Astrocyte (in vitro differentiated cells and primary cell): ENCODE measurements at regions not wholly inside any gene's neighbourhood (a gene's known extent, or its start where the extent isn't known, plus 50 kb on each side); places are given as distances from the start of the nearest gene placed in this dataset.

ENCODE experiments used
- DNase-seq: peaks from one replicate; pipeline ENCODE4 v3.0.0-alpha.2; 2010; ENCODE audit warnings: low read depth
- FAIRE-seq: peaks from 2 replicates; lab custom pipeline; 2011; peaks lifted over from hg19 to GRCh38; lab: Jason Lieb, UNC
- H2AFZ ChIP-seq: 2 replicates; pipeline ENCODE4 v1.6.0; 2012; ENCODE audit warnings: low read depth, low read length, inconsistent platforms
- H3K27ac ChIP-seq: 2 replicates; pipeline ENCODE4 v1.5.1; 2011; ENCODE audit warnings: low read depth, low read length, inconsistent platforms
- H3K27me3 ChIP-seq: 2 replicates; pipeline ENCODE4 v1.6.0; 2011; ENCODE audit warnings: low read length, inconsistent platforms; ENCODE audit not compliant: insufficient read depth
- H3K36me3 ChIP-seq: 2 replicates; pipeline ENCODE4 v1.5.1; 2011; ENCODE audit warnings: low read length, inconsistent platforms; ENCODE audit not compliant: insufficient read depth
- H3K4me1 ChIP-seq: 2 replicates; pipeline ENCODE4 v1.5.1; 2011; ENCODE audit warnings: low read length, inconsistent platforms; ENCODE audit not compliant: insufficient read depth
- H3K4me2 ChIP-seq: 2 replicates; pipeline ENCODE4 v1.6.0; 2012; ENCODE audit warnings: low read length, inconsistent platforms
- H3K4me3 ChIP-seq: 2 replicates; pipeline ENCODE4 v1.5.1; 2011; ENCODE audit warnings: low read depth, mild to moderate bottlenecking, low read length, inconsistent platforms; ENCODE audit not compliant: insufficient read depth
- H3K79me2 ChIP-seq: 2 replicates; pipeline ENCODE4 v1.6.0; 2012; ENCODE audit warnings: mild to moderate bottlenecking, low read length, inconsistent platforms; ENCODE audit not compliant: insufficient read depth
- H3K9ac ChIP-seq: 2 replicates; pipeline ENCODE4 v1.6.0; 2012; ENCODE audit warnings: mild to moderate bottlenecking, low read length, inconsistent platforms
- H3K9me3 ChIP-seq: 2 replicates; pipeline ENCODE4 v1.5.1; 2012; ENCODE audit warnings: low read depth, mild to moderate bottlenecking, low read length, inconsistent platforms; ENCODE audit not compliant: insufficient read depth
- H4K20me1 ChIP-seq: 2 replicates; pipeline ENCODE4 v1.6.0; 2012; ENCODE audit warnings: low read length, inconsistent platforms; ENCODE audit not compliant: insufficient read depth
- H3K27ac Mint-ChIP-seq: one replicate; pipeline ENCODE4 v1.8.0; 2021; ENCODE audit warnings: mild to moderate bottlenecking, mixed read lengths; ENCODE audit not compliant: unreplicated experiment
- H3K27me3 Mint-ChIP-seq: one replicate; pipeline ENCODE4 v1.8.0; 2021; ENCODE audit warnings: low read depth, mixed read lengths; ENCODE audit not compliant: unreplicated experiment
- H3K36me3 Mint-ChIP-seq: one replicate; pipeline ENCODE4 v1.8.0; 2021; ENCODE audit warnings: low read depth, mixed read lengths; ENCODE audit not compliant: unreplicated experiment
- H3K4me1 Mint-ChIP-seq: one replicate; pipeline ENCODE4 v1.8.0; 2021; ENCODE audit warnings: low read depth, mixed read lengths; ENCODE audit not compliant: unreplicated experiment
- H3K4me3 Mint-ChIP-seq: one replicate; pipeline ENCODE4 v1.8.0; 2021; ENCODE audit warnings: mild to moderate bottlenecking, moderate library complexity, mixed read lengths; ENCODE audit not compliant: unreplicated experiment
- H3K9me3 Mint-ChIP-seq: one replicate; pipeline ENCODE4 v1.8.0; 2021; ENCODE audit warnings: mild to moderate bottlenecking, mixed read lengths; ENCODE audit not compliant: unreplicated experiment
- EZH2 ChIP-seq: IDR thresholded peaks from 2 replicates; pipeline ENCODE4 v1.6.1; 2012; ENCODE audit warnings: mild to moderate bottlenecking, low read length, inconsistent platforms; ENCODE audit not compliant: insufficient read depth
- TF ChIP-seq, protein P1 (sequence below): IDR thresholded peaks from 2 replicates; pipeline ENCODE4 v1.5.1; 2011; ENCODE audit warnings: low read depth, mild to moderate bottlenecking, inconsistent platforms, low read length, moderate library complexity; ENCODE audit not compliant: insufficient read depth

DNA sequence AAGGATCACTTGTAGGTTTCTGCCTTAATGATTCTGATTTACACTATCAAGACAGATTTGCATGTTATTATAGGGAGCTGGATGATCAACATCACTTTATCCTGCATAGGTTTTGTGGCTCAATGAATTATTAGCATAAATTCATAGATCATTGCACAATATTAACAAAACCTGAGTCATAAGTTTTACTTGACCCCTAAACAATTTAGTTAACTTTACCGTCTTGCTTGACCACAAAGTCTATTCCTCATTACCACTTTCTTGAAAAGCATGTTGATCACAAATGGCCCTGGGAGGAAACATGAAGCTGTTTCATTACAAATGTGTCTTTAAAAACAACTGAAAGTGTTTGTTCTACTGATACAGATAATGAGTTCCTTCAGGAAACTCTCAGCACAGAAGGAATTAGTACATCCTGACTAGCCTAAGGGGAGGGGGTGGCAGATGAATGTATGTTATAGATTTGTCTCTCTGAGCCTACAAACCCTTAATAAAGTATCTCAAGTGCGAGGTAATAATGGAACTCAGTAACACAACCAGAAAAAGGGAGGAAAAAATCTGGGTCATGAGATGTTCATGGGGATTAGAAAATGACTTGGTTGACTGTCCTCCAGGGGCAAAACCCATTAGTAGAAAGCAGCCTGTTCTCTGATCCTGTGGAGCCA lies 303.4 kb downstream of the PIK3C3 start:
- H3K36me3 Mint-ChIP-seq = no peaks in the 10 kb centered on the region
- Histone ChIP-seq H3K27me3 (peaks cover 2% of the 10 kb centered on the region), H3K9ac (no peak overlapping the region), H4K20me1 (no peaks in the 10 kb centered on the region), H3K36me3 (no peaks in the 10 kb centered on the region), H3K79me2 (no peaks in the 10 kb centered on the region), H3K27ac (no peak overlapping the region), H3K4me1 (no peaks in the 10 kb centered on the region), H2AFZ (no peak overlapping the region), H3K9me3 (no peaks in the 10 kb centered on the region), H3K4me2 (no peak overlapping the region), H3K4me3 (no peak overlapping the region)
- DNase-seq (peak; percentile 44), FAIRE-seq (no peak)
- H3K27ac Mint-ChIP-seq = no peak overlapping the region
- TF ChIP-seq EZH2 = no peak
- TF ChIP-seq, protein P1, sequence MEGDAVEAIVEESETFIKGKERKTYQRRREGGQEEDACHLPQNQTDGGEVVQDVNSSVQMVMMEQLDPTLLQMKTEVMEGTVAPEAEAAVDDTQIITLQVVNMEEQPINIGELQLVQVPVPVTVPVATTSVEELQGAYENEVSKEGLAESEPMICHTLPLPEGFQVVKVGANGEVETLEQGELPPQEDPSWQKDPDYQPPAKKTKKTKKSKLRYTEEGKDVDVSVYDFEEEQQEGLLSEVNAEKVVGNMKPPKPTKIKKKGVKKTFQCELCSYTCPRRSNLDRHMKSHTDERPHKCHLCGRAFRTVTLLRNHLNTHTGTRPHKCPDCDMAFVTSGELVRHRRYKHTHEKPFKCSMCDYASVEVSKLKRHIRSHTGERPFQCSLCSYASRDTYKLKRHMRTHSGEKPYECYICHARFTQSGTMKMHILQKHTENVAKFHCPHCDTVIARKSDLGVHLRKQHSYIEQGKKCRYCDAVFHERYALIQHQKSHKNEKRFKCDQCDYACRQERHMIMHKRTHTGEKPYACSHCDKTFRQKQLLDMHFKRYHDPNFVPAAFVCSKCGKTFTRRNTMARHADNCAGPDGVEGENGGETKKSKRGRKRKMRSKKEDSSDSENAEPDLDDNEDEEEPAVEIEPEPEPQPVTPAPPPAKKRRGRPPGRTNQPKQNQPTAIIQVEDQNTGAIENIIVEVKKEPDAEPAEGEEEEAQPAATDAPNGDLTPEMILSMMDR = no peak
- H3K4me1 Mint-ChIP-seq = no peaks in the 10 kb centered on the region
- H3K27me3 Mint-ChIP-seq = peaks cover 5% of the 10 kb centered on the region
- H3K4me3 Mint-ChIP-seq = no peak overlapping the region
- H3K9me3 Mint-ChIP-seq = peaks cover 1% of the 10 kb centered on the region

DNA sequence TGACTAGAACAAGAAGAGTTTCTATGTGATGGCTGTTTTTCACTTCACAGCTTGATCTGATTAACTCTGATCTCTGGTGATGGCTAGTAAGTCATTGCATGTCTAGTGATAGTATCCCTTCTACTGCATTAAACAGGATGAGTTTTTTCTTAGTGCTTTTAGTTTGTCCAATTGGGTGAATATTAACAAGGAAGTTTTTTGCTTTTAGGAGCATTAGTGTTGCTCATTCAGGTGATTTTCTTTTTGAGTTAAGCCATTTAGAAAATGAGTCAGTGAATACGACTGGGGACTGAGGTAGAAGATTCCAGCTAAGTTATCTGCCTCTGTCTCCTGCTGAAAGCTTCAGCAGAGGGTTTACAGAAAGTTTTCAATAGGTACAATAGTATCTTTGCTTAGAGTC lies 306.7 kb downstream of the PIK3C3 start:
- no peak overlapping the region for H3K4me3 ChIP-seq
- H3K27ac ChIP-seq = no peak overlapping the region
- H3K9me3 ChIP-seq = no peaks in the 10 kb centered on the region
- FAIRE-seq = no peak
- Mint-ChIP-seq H3K27ac (no peak overlapping the region), H3K9me3 (no peaks in the 10 kb centered on the region), H3K4me3 (no peak overlapping the region), H3K36me3 (no peaks in the 10 kb centered on the region), H3K4me1 (no peaks in the 10 kb centered on the region), H3K27me3 (no peaks in the 10 kb centered on the region)
- TF ChIP-seq EZH2 = no peak
- TF ChIP-seq, protein P1 = no peak
- DNase-seq = no peak
- no peaks in the 10 kb centered on the region for H3K4me1 ChIP-seq
- H3K9ac ChIP-seq = no peak overlapping the region
- peaks cover 2% of the 10 kb centered on the region for H3K27me3 ChIP-seq
- H3K4me2 ChIP-seq = no peak overlapping the region
- no peaks in the 10 kb centered on the region for H3K36me3 ChIP-seq
- no peaks in the 10 kb centered on the region for H4K20me1 ChIP-seq
- no peaks in the 10 kb centered on the region for H3K79me2 ChIP-seq
- no peak overlapping the region for H2AFZ ChIP-seq

DNA sequence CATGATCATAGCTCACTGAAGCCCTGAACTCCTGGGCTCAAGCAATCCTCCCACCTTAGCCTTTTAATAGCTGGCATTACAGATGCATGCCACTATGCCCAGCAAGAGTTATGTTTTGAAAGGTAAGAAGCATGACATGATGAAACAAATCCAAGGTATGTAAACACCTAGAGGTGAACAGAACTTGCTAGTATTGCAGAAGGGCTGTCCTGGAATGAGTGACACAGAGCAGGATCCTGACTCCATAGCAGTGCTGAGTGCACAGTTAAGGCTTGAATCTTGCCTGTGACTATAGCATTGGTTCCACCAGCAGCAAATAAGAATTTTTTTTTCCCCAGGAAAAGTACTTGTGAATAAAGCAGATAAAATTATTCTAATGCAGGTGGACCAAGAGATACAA lies 309.5 kb downstream of the PIK3C3 start:
- Histone ChIP-seq H3K4me1 (no peaks in the 10 kb centered on the region), H3K9ac (no peak overlapping the region), H2AFZ (no peak overlapping the region), H3K27ac (no peak overlapping the region), H4K20me1 (no peaks in the 10 kb centered on the region), H3K79me2 (no peaks in the 10 kb centered on the region), H3K36me3 (no peaks in the 10 kb centered on the region), H3K9me3 (no peaks in the 10 kb centered on the region), H3K27me3 (no peaks in the 10 kb centered on the region), H3K4me3 (no peak overlapping the region), H3K4me2 (no peak overlapping the region)
- DNase-seq (no peak), FAIRE-seq (no peak)
- Mint-ChIP-seq H3K36me3 (no peaks in the 10 kb centered on the region), H3K4me3 (no peak overlapping the region), H3K27me3 (no peaks in the 10 kb centered on the region), H3K4me1 (peaks cover 4% of the 10 kb centered on the region), H3K9me3 (no peaks in the 10 kb centered on the region), H3K27ac (no peak overlapping the region)
- TF ChIP-seq EZH2 = no peak
- TF ChIP-seq, protein P1 = no peak
